HEK293 (cell line): ENCODE measurements at regions not wholly inside any gene's neighbourhood (a gene's known extent, or its start where the extent isn't known, plus 50 kb on each side); places are given as distances from the start of the nearest gene placed in this dataset.

Source experiments
- BCL11A ChIP-seq: fragments of 450-650 bp; formaldehyde crosslinking; IDR thresholded peaks from 2 replicates; pipeline ENCODE4 v1.5.1; 2016; ENCODE audit warnings: low read depth, missing biosample characterization, missing genetic modification characterization
- CTCF ChIP-seq: fragments of 450-650 bp; formaldehyde crosslinking; IDR thresholded peaks from 2 replicates; pipeline ENCODE4 v1.5.1; 2016; ENCODE audit warnings: missing biosample characterization, missing genetic modification characterization
- ZNF433 ChIP-seq: fragments of 450-650 bp; formaldehyde crosslinking; IDR thresholded peaks from 2 replicates; pipeline ENCODE4 v1.5.1; 2016; ENCODE audit warnings: missing biosample characterization, missing genetic modification characterization, low read depth

GRCh38 chr7:26052706-26053105 lies 99.3 kb upstream of the NFE2L3 start:
- no peak for TF ChIP-seq BCL11A (tag by site-specific recombination)
- TF ChIP-seq CTCF (tag by site-specific recombination) = no peak
- TF ChIP-seq ZNF433 = no peak
